Uterus (tissue), 2 donors: ENCODE measurements at regions not wholly inside any gene's neighbourhood (a gene's known extent, or its start where the extent isn't known, plus 50 kb on each side); places are given as distances from the start of the nearest gene placed in this dataset.

Experiments used
- POLR2A ChIP-seq, 2 donors: fragments of 450-650 bp; IDR thresholded peaks; one replicate each; pipeline ENCODE4 v1.6.1; 2016; ENCODE audit warnings: antibody characterized with exemption in 2 of 2, mild to moderate bottlenecking in 1 of 2, moderate library complexity in 1 of 2
- TF ChIP-seq, protein P1 (sequence below), 4 experiments: fragments of 200-600 bp in 2 of 4; fragments of 450-650 bp in 2 of 4; sonication (generic) in 2 of 4; IDR thresholded peaks; one replicate each; pipeline ENCODE4 v1.5.1; 2016 to 2019; ENCODE audit warnings: antibody characterized with exemption in 4 of 4, mild to moderate bottlenecking in 2 of 4, moderate library complexity in 1 of 4

DNA sequence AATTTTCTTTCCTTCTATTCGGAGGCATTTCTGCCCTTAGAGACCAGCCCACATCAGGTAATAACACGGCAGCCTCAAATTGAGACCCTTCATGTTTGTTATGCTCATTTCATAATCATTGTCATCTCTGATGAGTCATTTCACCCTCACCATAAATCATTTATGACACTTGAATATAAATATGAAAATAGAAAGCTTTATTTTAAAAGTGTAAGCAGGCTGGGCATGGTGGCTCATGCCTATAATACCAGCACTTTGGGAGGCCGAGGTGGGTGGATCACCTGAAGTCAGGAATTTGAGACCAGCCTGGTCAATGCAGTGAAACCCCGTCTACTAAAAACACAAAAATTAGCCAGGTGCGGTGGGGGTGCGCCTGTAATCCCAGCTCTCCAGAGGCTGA, 57.4 kb upstream of the EGFR start:
- TF ChIP-seq, protein P1, sequence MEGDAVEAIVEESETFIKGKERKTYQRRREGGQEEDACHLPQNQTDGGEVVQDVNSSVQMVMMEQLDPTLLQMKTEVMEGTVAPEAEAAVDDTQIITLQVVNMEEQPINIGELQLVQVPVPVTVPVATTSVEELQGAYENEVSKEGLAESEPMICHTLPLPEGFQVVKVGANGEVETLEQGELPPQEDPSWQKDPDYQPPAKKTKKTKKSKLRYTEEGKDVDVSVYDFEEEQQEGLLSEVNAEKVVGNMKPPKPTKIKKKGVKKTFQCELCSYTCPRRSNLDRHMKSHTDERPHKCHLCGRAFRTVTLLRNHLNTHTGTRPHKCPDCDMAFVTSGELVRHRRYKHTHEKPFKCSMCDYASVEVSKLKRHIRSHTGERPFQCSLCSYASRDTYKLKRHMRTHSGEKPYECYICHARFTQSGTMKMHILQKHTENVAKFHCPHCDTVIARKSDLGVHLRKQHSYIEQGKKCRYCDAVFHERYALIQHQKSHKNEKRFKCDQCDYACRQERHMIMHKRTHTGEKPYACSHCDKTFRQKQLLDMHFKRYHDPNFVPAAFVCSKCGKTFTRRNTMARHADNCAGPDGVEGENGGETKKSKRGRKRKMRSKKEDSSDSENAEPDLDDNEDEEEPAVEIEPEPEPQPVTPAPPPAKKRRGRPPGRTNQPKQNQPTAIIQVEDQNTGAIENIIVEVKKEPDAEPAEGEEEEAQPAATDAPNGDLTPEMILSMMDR (IDR thresholded peaks at IDR 0.05), result no peak
- no peak for TF ChIP-seq POLR2A (IDR thresholded peaks at IDR 0.05)
